H9 (cell line): ENCODE measurements at regions not wholly inside any gene's neighbourhood (a gene's known extent, or its start where the extent isn't known, plus 50 kb on each side); places are given as distances from the start of the nearest gene placed in this dataset.
"Not testable (repeated sequence)": the region's sequence is repeated elsewhere in the genome, so short reads cannot be mapped to it uniquely, and the experiment has no call there.

Experiments
- DNase-seq: peaks from one replicate; pipeline ENCODE4 v3.0.0-alpha.2; 2017
- H2AFZ ChIP-seq: one replicate; pipeline ENCODE4 v1.6.1; 2013; ENCODE audit warnings: mild to moderate bottlenecking, low read length, control low read depth, moderate library complexity
- H2AK5ac ChIP-seq: 2 replicates; pipeline ENCODE4 v1.6.1; 2013; ENCODE audit warnings: low read length, control low read depth, mixed read lengths; ENCODE audit not compliant: insufficient read length
- H2BK120ac ChIP-seq: one replicate; pipeline ENCODE4 v1.6.1; 2013; ENCODE audit warnings: low read depth, mild to moderate bottlenecking, low read length, control low read depth, inconsistent platforms; ENCODE audit not compliant: poor library complexity, severe bottlenecking
- H2BK12ac ChIP-seq: 2 replicates; pipeline ENCODE4 v1.6.1; 2013; ENCODE audit warnings: low read length, control low read depth, mixed read lengths, low read depth; ENCODE audit not compliant: insufficient read length
- H2BK15ac ChIP-seq: 2 replicates; pipeline ENCODE4 v1.6.1; 2013; ENCODE audit warnings: low read depth, low read length, control low read depth
- H2BK20ac ChIP-seq: one replicate; pipeline ENCODE4 v1.6.1; 2013; ENCODE audit warnings: low read depth, mild to moderate bottlenecking, low read length, control low read depth, inconsistent platforms; ENCODE audit not compliant: poor library complexity, severe bottlenecking
- H2BK5ac ChIP-seq: 2 replicates; pipeline ENCODE4 v1.6.1; 2013; ENCODE audit warnings: low read length, control low read depth, mixed read lengths; ENCODE audit not compliant: insufficient read length
- H3K14ac ChIP-seq: 2 replicates; pipeline ENCODE4 v1.6.1; 2013; ENCODE audit warnings: low read length, control low read depth; ENCODE audit not compliant: insufficient read depth
- H3K18ac ChIP-seq: 2 replicates; pipeline ENCODE4 v1.6.1; 2013; ENCODE audit warnings: low read depth, mild to moderate bottlenecking, mixed read lengths, low read length, control low read depth; ENCODE audit not compliant: insufficient read length
- H3K23ac ChIP-seq: 2 replicates; pipeline ENCODE4 v1.6.1; 2013; ENCODE audit warnings: low read length, control low read depth, mixed read lengths, low read depth; ENCODE audit not compliant: insufficient read length
- H3K23me2 ChIP-seq: 2 replicates; pipeline ENCODE4 v1.6.1; 2013; ENCODE audit warnings: low read depth, mild to moderate bottlenecking, mixed read lengths, low read length, control low read depth; ENCODE audit not compliant: insufficient read length, poor library complexity, severe bottlenecking
- H3K27ac ChIP-seq: 2 replicates; pipeline ENCODE4 v1.5.1; 2013; ENCODE audit warnings: low read length, control low read depth, mixed read lengths, low read depth; ENCODE audit not compliant: insufficient read length
- H3K27me3 ChIP-seq: 2 replicates; pipeline ENCODE4 v1.6.1; 2013; ENCODE audit warnings: low read length, control low read depth, inconsistent platforms; ENCODE audit not compliant: insufficient read depth
- H3K4ac ChIP-seq: 2 replicates; pipeline ENCODE4 v1.6.1; 2013; ENCODE audit warnings: low read depth, mild to moderate bottlenecking, control low read depth, inconsistent platforms, low read length, moderate library complexity
- H3K4me1 ChIP-seq: 2 replicates; pipeline ENCODE4 v1.6.1; 2013; ENCODE audit warnings: low read length, control low read depth, inconsistent platforms; ENCODE audit not compliant: insufficient read depth
- H3K4me2 ChIP-seq: 2 replicates; pipeline ENCODE4 v1.6.1; 2013; ENCODE audit warnings: low read length, control low read depth, mixed read lengths; ENCODE audit not compliant: insufficient read length, insufficient read depth
- H3K56ac ChIP-seq: 2 replicates; pipeline ENCODE4 v1.6.1; 2013; ENCODE audit warnings: low read depth, mild to moderate bottlenecking, mixed read lengths, low read length, control low read depth; ENCODE audit not compliant: insufficient read length
- H3K79me1 ChIP-seq: 2 replicates; pipeline ENCODE4 v1.6.1; 2013; ENCODE audit warnings: low read depth, mild to moderate bottlenecking, moderate library complexity, low read length, control low read depth, inconsistent platforms; ENCODE audit not compliant: insufficient read depth, poor library complexity, severe bottlenecking
- H3K79me2 ChIP-seq: 2 replicates; pipeline ENCODE4 v1.6.1; 2013; ENCODE audit warnings: low read length, control low read depth, inconsistent platforms; ENCODE audit not compliant: insufficient read depth
- H3K9ac ChIP-seq: 2 replicates; pipeline ENCODE4 v1.6.1; 2013; ENCODE audit warnings: low read length, control low read depth, mixed read lengths; ENCODE audit not compliant: insufficient read length; ENCODE audit errors: extremely low read depth
- H3K9me3 ChIP-seq: one replicate; pipeline ENCODE4 v1.6.1; 2013; ENCODE audit warnings: low read depth, low read length, inconsistent platforms; ENCODE audit not compliant: control insufficient read depth
- H3T11ph ChIP-seq: one replicate; pipeline ENCODE4 v1.6.1; 2013; ENCODE audit warnings: mild to moderate bottlenecking, low read length, control low read depth, inconsistent platforms
- H4K20me1 ChIP-seq: one replicate; pipeline ENCODE4 v1.6.1; 2013; ENCODE audit not compliant: control insufficient read depth, insufficient read length, insufficient read depth
- H4K5ac ChIP-seq: 2 replicates; pipeline ENCODE4 v1.6.1; 2013; ENCODE audit warnings: low read depth, mild to moderate bottlenecking, mixed read lengths, low read length, control low read depth; ENCODE audit not compliant: insufficient read length
- H4K8ac ChIP-seq: replicated peaks from 2 replicates; pipeline ENCODE4 v1.6.1; 2013; ENCODE audit warnings: low read length, control low read depth, mixed read lengths, low read depth; ENCODE audit not compliant: insufficient read length
- H4K91ac ChIP-seq: 2 replicates; pipeline ENCODE4 v1.6.1; 2013; ENCODE audit warnings: low read depth, mild to moderate bottlenecking, moderate library complexity, mixed read lengths, low read length, control low read depth; ENCODE audit not compliant: insufficient read length
- H3K27ac Mint-ChIP-seq, 3 experiments: 2 replicates in 2 of 3; 3 replicates in 1 of 3; pipeline ENCODE4 v1.8.0; 2020 to 2021; ENCODE audit warnings: mixed read lengths in 3 of 3, mild to moderate bottlenecking in 1 of 3, moderate library complexity in 1 of 3
- H3K27me3 Mint-ChIP-seq: 2 replicates; pipeline ENCODE4 v1.8.0; 2021; ENCODE audit warnings: low read depth, mild to moderate bottlenecking, moderate library complexity, mixed read lengths
- H3K36me3 Mint-ChIP-seq, 3 experiments: 2 replicates in 2 of 3; 3 replicates in 1 of 3; pipeline ENCODE4 v1.8.0; 2020 to 2021; ENCODE audit warnings: low read depth in 3 of 3, mixed read lengths in 3 of 3; ENCODE audit not compliant: insufficient read depth in 1 of 3
- H3K4me1 Mint-ChIP-seq, 2 experiments: 2 replicates each; pipeline ENCODE4 v1.8.0; 2020; ENCODE audit warnings: mixed read lengths in 2 of 2
- H3K4me3 Mint-ChIP-seq, 2 experiments: 2 replicates in 1 of 2; 3 replicates in 1 of 2; pipeline ENCODE4 v1.8.0; 2020 to 2021; ENCODE audit warnings: mild to moderate bottlenecking in 2 of 2, mixed read lengths in 2 of 2, moderate library complexity in 1 of 2
- H3K9me3 Mint-ChIP-seq, 2 experiments: 2 replicates in 1 of 2; 3 replicates in 1 of 2; pipeline ENCODE4 v1.8.0; 2020; ENCODE audit warnings: mild to moderate bottlenecking in 2 of 2, mixed read lengths in 2 of 2, moderate library complexity in 1 of 2
- WGBS: extraction: QIAGEN DNeasy Blood & Tissue Kit; methylation state at CpG from one replicate; pipeline ENCODE4 v1.1.7; 2013; ENCODE audit warnings: missing lambda C conversion rate, low lambda C conversion rate, mixed read lengths; ENCODE audit not compliant: insufficient read length; ENCODE audit errors: extremely low coverage; 5-methylcytosine and 5-hydroxymethylcytosine counted together

- H3K4me1 ChIP-seq, H3K36me3 Mint-ChIP-seq, H3K4me3 Mint-ChIP-seq, H3K56ac ChIP-seq, H3K14ac ChIP-seq, H2BK120ac ChIP-seq, H2BK20ac ChIP-seq, H4K5ac ChIP-seq, H3K9ac ChIP-seq, H3K79me1 ChIP-seq, H3K27me3 Mint-ChIP-seq, H3K4me1 Mint-ChIP-seq, H2AFZ ChIP-seq, H3T11ph ChIP-seq, H3K23ac ChIP-seq, H3K27ac ChIP-seq, H3K23me2 ChIP-seq, H4K91ac ChIP-seq, H3K9me3 Mint-ChIP-seq, H3K9me3 ChIP-seq, H2BK12ac ChIP-seq, H3K4me2 ChIP-seq, H2AK5ac ChIP-seq, H3K79me2 ChIP-seq, H3K27ac Mint-ChIP-seq, H3K27me3 ChIP-seq, H4K20me1 ChIP-seq, H2BK15ac ChIP-seq, H3K18ac ChIP-seq, H2BK5ac ChIP-seq, H3K4ac ChIP-seq, H4K8ac ChIP-seq, DNase-seq: not testable (repeated sequence)
- no CpG with 5 or more reads among the region's 17 CpGs for WGBS
Measured at GRCh38 chr7:51386184-51386583, 69.6 kb upstream of the COBL start.

DNA sequence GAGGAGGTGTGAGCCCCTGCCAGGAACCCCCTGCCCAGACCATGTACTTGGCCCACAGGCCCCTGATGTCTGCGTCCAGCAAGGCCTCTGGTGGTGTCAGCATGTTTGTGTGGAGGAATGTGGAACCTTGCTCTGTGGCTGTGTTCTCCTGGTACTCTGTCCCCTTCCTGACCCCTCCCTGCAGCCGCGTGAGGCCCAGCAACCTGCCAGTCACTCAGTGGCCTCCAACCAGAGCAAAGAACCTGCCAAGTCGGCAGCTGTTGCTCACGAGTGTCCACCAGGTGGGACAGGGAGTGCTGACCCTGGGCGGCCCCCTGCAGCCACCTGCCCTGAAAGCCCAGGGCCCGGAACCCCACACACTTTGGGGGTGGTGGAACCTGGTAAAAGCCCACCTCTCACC is 65.6 kb upstream of the COBL start:
- H3K4ac ChIP-seq, H4K8ac ChIP-seq, H2AFZ ChIP-seq, H2BK5ac ChIP-seq, H2BK15ac ChIP-seq, H3K27ac ChIP-seq, H3K9me3 ChIP-seq, H3K14ac ChIP-seq, H3K56ac ChIP-seq, H3K4me2 ChIP-seq, H2BK20ac ChIP-seq, H4K91ac ChIP-seq, H3K4me1 Mint-ChIP-seq, H2BK12ac ChIP-seq, H3K79me1 ChIP-seq, H3K36me3 Mint-ChIP-seq, H3K27ac Mint-ChIP-seq, H3K27me3 Mint-ChIP-seq, H2AK5ac ChIP-seq, H4K5ac ChIP-seq, H3K4me1 ChIP-seq, H3K27me3 ChIP-seq, H3K23me2 ChIP-seq, DNase-seq, H3K9me3 Mint-ChIP-seq, H3K79me2 ChIP-seq, H2BK120ac ChIP-seq, H3T11ph ChIP-seq, H4K20me1 ChIP-seq, H3K18ac ChIP-seq, H3K4me3 Mint-ChIP-seq, H3K23ac ChIP-seq, H3K9ac ChIP-seq: not testable (repeated sequence)
- whole genome bisulfite sequencing = no CpG with 5 or more reads among the region's 7 CpGs
